ENCODE measurements at regions not wholly inside any gene's neighbourhood (a gene's known extent, or its start where the extent isn't known, plus 50 kb on each side); places are given as distances from the start of the nearest gene placed in this dataset.

GRCh38 chr9:108760841-108761240 is 94.9 kb downstream of the ACTL7B start (continued):
- TF ChIP-seq, protein P1, sequence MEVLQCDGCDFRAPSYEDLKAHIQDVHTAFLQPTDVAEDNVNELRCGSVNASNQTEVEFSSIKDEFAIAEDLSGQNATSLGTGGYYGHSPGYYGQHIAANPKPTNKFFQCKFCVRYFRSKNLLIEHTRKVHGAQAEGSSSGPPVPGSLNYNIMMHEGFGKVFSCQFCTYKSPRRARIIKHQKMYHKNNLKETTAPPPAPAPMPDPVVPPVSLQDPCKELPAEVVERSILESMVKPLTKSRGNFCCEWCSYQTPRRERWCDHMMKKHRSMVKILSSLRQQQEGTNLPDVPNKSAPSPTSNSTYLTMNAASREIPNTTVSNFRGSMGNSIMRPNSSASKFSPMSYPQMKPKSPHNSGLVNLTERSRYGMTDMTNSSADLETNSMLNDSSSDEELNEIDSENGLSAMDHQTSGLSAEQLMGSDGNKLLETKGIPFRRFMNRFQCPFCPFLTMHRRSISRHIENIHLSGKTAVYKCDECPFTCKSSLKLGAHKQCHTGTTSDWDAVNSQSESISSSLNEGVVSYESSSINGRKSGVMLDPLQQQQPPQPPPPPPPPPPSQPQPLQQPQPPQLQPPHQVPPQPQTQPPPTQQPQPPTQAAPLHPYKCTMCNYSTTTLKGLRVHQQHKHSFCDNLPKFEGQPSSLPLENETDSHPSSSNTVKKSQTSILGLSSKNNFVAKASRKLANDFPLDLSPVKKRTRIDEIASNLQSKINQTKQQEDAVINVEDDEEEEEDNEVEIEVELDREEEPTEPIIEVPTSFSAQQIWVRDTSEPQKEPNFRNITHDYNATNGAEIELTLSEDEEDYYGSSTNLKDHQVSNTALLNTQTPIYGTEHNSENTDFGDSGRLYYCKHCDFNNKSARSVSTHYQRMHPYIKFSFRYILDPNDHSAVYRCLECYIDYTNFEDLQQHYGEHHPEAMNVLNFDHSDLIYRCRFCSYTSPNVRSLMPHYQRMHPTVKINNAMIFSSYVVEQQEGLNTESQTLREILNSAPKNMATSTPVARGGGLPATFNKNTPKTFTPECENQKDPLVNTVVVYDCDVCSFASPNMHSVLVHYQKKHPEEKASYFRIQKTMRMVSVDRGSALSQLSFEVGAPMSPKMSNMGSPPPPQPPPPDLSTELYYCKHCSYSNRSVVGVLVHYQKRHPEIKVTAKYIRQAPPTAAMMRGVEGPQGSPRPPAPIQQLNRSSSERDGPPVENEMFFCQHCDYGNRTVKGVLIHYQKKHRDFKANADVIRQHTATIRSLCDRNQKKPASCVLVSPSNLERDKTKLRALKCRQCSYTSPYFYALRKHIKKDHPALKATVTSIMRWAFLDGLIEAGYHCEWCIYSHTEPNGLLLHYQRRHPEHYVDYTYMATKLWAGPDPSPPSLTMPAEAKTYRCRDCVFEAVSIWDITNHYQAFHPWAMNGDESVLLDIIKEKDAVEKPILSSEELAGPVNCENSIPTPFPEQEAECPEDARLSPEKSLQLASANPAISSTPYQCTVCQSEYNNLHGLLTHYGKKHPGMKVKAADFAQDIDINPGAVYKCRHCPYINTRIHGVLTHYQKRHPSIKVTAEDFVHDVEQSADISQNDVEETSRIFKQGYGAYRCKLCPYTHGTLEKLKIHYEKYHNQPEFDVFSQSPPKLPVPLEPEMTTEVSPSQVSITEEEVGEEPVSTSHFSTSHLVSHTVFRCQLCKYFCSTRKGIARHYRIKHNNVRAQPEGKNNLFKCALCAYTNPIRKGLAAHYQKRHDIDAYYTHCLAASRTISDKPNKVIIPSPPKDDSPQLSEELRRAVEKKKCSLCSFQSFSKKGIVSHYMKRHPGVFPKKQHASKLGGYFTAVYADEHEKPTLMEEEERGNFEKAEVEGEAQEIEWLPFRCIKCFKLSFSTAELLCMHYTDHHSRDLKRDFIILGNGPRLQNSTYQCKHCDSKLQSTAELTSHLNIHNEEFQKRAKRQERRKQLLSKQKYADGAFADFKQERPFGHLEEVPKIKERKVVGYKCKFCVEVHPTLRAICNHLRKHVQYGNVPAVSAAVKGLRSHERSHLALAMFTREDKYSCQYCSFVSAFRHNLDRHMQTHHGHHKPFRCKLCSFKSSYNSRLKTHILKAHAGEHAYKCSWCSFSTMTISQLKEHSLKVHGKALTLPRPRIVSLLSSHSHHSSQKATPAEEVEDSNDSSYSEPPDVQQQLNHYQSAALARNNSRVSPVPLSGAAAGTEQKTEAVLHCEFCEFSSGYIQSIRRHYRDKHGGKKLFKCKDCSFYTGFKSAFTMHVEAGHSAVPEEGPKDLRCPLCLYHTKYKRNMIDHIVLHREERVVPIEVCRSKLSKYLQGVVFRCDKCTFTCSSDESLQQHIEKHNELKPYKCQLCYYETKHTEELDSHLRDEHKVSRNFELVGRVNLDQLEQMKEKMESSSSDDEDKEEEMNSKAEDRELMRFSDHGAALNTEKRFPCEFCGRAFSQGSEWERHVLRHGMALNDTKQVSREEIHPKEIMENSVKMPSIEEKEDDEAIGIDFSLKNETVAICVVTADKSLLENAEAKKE (CRISPR knock-in tag; IDR thresholded peaks at IDR 0.05) = no peak
- TF ChIP-seq EZH2phosphoT487 (IDR thresholded peaks at IDR 0.05; ENCODE audit: unreplicated experiment) (no peak), POLR2AphosphoS5 (IDR thresholded peaks at IDR 0.05; ENCODE audit: low read depth) (no peak), CREB1 (CRISPR knock-in tag; IDR thresholded peaks at IDR 0.05; ENCODE audit: low read depth) (no peak), ZNF114 (CRISPR knock-in tag; IDR thresholded peaks at IDR 0.05) (no peak), ZNF331 (CRISPR knock-in tag; IDR thresholded peaks at IDR 0.05; ENCODE audit: low read depth) (no peak), JUNB (IDR thresholded peaks at IDR 0.05; ENCODE audit: unreplicated experiment) (no peak)
- TF ChIP-seq, protein P2, sequence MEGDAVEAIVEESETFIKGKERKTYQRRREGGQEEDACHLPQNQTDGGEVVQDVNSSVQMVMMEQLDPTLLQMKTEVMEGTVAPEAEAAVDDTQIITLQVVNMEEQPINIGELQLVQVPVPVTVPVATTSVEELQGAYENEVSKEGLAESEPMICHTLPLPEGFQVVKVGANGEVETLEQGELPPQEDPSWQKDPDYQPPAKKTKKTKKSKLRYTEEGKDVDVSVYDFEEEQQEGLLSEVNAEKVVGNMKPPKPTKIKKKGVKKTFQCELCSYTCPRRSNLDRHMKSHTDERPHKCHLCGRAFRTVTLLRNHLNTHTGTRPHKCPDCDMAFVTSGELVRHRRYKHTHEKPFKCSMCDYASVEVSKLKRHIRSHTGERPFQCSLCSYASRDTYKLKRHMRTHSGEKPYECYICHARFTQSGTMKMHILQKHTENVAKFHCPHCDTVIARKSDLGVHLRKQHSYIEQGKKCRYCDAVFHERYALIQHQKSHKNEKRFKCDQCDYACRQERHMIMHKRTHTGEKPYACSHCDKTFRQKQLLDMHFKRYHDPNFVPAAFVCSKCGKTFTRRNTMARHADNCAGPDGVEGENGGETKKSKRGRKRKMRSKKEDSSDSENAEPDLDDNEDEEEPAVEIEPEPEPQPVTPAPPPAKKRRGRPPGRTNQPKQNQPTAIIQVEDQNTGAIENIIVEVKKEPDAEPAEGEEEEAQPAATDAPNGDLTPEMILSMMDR (conservative IDR thresholded peaks at IDR 0.05; ENCODE audit: low read depth in 2 of 2) = no peak
- TF ChIP-seq, protein P3, sequence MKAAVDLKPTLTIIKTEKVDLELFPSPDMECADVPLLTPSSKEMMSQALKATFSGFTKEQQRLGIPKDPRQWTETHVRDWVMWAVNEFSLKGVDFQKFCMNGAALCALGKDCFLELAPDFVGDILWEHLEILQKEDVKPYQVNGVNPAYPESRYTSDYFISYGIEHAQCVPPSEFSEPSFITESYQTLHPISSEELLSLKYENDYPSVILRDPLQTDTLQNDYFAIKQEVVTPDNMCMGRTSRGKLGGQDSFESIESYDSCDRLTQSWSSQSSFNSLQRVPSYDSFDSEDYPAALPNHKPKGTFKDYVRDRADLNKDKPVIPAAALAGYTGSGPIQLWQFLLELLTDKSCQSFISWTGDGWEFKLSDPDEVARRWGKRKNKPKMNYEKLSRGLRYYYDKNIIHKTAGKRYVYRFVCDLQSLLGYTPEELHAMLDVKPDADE (IDR thresholded peaks at IDR 0.05) = no peak

All from GM23338 (cell line).